ENCODE measurements at regions not wholly inside any gene's neighbourhood (a gene's known extent, or its start where the extent isn't known, plus 50 kb on each side); places are given as distances from the start of the nearest gene placed in this dataset.

DNA sequence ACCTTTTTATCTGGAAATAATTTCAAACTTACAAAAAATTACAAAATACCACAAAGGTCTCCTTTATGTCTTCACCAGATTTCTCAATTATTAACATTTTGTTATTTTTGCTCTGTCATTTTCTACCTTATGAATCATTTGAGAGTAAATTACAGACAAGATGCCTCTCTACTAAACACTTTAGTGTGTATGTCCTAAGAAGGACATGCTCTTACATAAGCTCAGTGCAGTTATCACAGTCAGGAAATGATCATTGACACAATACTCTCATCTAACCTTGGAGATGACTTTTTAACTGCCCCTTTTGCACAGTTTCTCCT is 378.9 kb upstream of the RUNX1 start:
- TF ChIP-seq, protein P1, sequence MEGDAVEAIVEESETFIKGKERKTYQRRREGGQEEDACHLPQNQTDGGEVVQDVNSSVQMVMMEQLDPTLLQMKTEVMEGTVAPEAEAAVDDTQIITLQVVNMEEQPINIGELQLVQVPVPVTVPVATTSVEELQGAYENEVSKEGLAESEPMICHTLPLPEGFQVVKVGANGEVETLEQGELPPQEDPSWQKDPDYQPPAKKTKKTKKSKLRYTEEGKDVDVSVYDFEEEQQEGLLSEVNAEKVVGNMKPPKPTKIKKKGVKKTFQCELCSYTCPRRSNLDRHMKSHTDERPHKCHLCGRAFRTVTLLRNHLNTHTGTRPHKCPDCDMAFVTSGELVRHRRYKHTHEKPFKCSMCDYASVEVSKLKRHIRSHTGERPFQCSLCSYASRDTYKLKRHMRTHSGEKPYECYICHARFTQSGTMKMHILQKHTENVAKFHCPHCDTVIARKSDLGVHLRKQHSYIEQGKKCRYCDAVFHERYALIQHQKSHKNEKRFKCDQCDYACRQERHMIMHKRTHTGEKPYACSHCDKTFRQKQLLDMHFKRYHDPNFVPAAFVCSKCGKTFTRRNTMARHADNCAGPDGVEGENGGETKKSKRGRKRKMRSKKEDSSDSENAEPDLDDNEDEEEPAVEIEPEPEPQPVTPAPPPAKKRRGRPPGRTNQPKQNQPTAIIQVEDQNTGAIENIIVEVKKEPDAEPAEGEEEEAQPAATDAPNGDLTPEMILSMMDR (IDR thresholded peaks at IDR 0.05; ENCODE audit: low read depth, low read length) = no peak
- TF ChIP-seq, protein P2, sequence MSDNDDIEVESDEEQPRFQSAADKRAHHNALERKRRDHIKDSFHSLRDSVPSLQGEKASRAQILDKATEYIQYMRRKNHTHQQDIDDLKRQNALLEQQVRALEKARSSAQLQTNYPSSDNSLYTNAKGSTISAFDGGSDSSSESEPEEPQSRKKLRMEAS (IDR thresholded peaks at IDR 0.05; ENCODE audit: low read depth, low read length) = no peak
- TF ChIP-seq MYC (IDR thresholded peaks at IDR 0.05; ENCODE audit: low read depth, low read length) (no peak), POLR2A (IDR thresholded peaks at IDR 0.05; ENCODE audit: extremely low read depth, insufficient read length) (no peak)
